GM20431 (cell line): ENCODE measurements at regions not wholly inside any gene's neighbourhood (a gene's known extent, or its start where the extent isn't known, plus 50 kb on each side); places are given as distances from the start of the nearest gene placed in this dataset.
"Not testable (repeated sequence)": the region's sequence is repeated elsewhere in the genome, so short reads cannot be mapped to it uniquely, and the experiment has no call there.

Source experiments
- in situ Hi-C: fragments of 300-500 bp; cut with MseI, MboI; formaldehyde crosslinking; loops from one replicate; pipeline ENCODE4 v1.15.0; 2020; ENCODE audit warnings: low sequenced_read_pairs; ENCODE audit not compliant: unreplicated experiment

DNA sequence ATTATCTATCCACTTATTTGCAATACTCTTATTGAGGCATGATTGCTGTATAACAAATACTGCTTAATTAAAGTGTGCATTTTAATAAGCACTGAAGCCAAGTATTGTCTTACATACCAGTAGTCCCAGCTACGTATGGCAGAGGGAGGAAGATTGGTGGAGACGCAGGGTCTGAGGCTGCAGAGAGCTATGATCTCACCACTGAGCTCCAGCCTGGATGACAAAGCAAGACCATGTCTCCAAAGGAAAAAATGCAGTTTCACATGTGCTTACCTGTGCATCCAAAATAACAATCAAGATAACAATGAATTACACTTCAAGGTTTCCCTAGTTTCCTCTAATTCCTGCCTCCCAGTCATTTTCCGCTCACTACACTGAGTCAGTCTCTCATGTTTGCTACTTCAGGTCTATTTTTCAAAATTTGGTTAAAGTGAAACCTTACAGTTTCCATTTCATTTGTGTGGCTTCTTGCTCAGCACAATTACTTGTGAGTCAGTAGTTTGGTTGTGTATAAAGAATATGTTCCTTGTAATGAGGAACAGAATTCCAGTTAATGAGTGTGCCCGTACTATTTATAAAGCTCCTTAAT is 1250.1 kb downstream of the TMEM121 start:
- in situ Hi-C loops: no loop called here

GRCh38 chr14:106778986-106779385 is 1252.6 kb downstream of the TMEM121 start:
- in situ Hi-C loops: no loop called here

- in situ Hi-C loops: no loop called here
Observed at GRCh38 chr14:106786697-106787096, 1260.3 kb downstream of the TMEM121 start.

GRCh38 chr14:106787626-106788025 is 1261.2 kb downstream of the TMEM121 start:
- in situ Hi-C loops: no loop called here

- in situ Hi-C loops: no loop called here
Observed at GRCh38 chr14:106788534-106788933, 1262.2 kb downstream of the TMEM121 start.

- in situ Hi-C loops: no loop called here
Observed at GRCh38 chr14:106789318-106789717, 1262.9 kb downstream of the TMEM121 start.

DNA sequence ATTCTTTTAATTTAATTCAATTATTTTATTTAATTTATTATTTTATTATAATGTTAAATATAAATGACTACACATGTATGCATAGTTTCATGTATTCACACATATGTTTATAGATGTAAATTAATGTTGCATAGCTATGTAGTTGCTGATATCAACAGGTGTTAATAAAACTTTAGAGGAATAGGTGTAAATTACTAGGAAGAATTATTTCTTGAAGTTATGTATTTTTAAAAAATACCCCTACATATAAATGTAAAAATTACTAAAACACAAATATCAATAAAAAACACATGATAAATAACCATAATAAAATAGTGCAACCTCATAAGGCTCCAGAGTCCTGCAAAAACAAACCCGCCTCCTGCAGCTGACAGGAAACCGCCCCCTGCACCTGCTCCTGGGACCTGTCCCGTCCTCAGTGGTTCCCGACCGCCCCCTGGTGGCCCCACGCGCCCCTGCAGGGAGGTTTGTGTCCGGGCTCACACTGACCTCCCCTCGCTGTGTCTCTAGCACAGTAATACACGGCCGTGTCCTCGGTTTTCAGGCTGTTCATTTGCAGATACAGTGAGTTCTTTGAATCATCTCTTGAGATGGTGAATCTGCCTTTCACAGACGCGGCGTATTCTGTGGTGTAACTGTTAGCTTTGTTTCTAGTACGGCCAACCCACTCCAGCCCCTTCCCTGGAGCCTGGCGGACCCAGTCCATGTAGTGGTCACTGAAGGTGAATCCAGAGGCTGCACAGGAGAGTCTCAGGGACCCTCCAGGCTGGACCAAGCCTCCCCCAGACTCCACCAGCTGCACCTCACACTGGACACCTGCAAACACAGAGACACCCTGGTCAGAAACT is 1264.0 kb downstream of the TMEM121 start:
- in situ Hi-C loops: no loop called here

DNA sequence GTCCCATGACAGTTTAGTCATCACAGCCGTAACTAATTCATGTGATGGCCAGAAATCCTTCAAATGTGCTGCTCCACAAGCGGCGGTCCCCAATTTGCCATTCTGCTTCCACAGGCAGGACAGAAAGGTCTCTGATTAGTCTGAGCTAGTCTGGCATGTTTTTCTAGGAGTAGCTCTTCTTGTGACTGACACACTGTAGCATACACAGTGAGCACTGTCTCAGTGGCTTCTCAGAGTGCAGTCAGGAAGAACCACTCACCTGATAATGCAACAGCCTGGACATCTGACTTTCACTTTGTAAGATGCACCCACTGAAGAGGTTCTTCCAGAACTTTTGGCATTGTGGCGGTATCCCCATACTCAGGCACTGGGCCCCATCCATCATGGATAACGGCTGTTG is 1266.2 kb downstream of the TMEM121 start:
- in situ Hi-C loops: no loop called here

GRCh38 chr14:106798166-106798565 is 1271.8 kb downstream of the TMEM121 start:
- in situ Hi-C loops: not testable (repeated sequence)

DNA sequence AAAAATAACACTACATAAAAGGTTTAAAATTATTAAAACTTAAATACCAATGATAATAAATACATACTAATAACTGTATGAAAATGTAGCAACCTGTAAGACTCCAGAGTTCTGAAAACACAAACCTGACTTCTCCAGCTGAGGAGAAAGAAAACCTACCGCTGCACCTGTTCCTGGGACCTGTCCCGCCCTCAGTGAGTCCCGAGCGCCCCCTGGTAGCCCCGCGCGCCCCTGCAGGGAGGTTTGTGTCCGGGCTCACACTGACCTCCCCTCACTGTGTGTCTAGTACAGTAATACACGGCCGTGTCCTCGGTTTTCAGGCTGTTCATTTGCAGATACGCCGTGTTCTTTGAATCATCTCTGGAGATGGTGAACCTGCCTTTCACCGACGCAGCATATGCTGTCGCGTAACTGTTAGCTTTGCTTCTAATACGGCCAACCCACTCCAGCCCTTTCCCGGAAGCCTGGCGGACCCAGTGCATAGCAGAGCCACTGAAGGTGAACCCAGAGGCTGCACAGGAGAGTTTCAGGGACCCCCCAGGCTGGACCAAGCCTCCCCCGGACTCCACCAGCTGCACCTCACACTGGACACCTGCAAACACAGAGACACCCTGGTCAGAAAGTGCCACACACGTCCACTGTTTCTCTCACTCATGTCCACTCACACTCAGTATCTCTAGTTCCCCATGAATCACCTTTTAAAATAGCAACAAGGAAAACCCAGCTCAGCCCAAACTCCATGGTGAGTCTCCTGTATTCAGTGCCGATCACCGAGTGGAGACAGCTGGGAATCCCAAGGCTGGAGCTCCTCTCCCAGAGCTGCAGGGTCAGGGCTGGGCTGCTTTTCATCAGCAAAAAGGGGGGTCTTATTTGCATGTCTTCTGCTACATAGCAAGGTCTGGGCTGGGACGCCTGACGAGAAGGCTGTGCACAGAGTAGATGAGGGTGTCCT is 1276.3 kb downstream of the TMEM121 start:
- in situ Hi-C loops: no loop called here

GRCh38 chr14:106803379-106803778 is 1277.0 kb downstream of the TMEM121 start:
- in situ Hi-C loops: no loop called here

DNA sequence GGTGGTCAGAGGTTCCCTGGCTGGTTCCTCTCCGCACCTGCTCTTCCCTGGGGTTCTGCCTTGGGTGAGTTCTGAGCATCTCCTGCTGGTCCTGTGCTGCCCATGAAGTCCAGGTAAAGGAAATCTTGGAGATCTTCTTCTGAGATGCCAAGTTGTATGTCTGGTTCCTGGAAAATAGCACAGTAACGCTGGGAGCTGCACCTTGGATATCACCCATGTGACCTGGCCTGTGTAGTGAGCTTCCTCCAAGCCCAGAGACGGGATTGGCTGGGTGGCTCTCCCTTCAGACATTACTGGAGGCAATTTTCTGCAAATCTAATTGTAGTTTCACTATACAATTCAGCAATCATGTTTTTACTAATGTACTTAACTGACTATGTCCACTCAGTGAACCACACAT is 1281.1 kb downstream of the TMEM121 start:
- in situ Hi-C loops: no loop called here

DNA sequence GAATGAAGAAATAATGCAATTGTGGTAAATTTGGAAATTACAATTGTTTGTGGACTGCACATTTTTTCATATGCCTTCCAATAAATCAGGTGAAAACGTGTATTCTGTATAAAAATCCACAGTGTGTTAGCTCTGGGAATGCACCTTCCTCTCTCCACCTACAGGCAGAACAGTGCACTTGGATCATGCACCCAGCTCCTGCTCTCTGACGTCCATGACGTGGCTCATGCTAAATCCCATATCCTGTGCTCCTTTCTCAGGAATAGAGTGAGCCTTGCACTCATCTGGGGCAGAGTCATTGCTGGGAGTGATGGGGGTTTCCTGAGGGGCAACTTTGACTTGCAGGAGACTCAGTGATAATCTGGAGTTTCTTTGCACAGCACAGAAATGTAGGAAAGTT is 1282.1 kb downstream of the TMEM121 start:
- in situ Hi-C loops: no loop called here

GRCh38 chr14:106808907-106809306 is 1282.5 kb downstream of the TMEM121 start:
- in situ Hi-C loops: no loop called here

DNA sequence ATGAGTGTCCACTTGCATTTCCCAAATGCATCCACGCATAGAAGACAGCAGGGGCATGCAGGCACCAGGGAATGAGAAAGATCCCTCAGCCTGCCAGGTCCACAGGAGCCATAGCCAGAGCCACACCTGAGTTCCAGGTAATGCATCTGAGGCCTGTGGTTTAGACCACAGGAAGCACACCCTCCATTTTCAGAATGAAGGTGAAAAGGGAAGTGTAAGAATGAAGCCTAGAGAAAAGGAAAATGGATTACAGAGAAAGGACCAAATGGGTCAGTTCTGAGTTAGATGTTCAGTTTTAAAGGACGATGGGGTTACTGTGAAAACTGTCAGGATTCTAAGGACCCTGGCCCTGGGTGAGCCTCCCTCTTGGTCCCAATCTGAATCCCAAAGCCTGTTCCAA is 1283.2 kb downstream of the TMEM121 start:
- in situ Hi-C loops: no loop called here

- in situ Hi-C loops: not testable (repeated sequence)
Observed at GRCh38 chr14:106810168-106810567, 1283.8 kb downstream of the TMEM121 start.

GRCh38 chr14:106811162-106811561 is 1284.8 kb downstream of the TMEM121 start:
- in situ Hi-C loops: no loop called here

DNA sequence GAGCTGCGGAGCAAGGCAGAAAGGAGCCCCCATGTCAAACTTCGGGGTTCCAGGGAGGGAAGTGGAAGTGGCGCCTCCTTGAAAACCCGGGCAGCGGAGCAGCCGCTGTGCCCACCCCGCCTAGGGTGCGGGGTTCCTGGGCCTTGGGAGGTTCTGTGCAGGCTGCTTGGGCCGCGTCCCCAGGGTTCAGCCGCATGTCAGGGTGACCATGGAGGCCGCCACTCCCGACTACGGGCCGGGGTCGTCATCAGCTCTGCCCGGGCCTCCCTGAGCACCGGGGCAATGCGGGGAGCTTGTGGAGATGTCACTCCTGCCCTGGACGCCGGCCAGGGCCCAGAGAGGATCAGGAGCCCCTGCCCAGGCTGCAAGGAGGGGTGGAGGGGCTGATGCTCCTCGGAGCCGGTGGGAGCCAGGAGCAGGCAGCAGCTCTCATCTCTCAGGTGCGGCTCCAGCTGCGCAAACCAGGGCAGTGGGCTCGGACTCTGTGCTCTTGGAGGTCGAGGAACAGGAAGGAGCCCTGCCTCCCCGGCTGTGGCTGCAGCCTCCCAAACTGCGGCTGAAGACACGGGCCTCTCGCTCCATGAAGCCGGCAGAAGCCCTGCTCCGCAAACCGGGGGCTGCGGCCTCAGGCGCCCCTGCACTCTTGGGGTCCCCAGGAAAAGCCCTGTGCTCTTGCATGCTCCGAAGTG is 1286.5 kb downstream of the TMEM121 start:
- in situ Hi-C loops: no loop called here

GRCh38 chr14:106813477-106813823 is 1287.1 kb downstream of the TMEM121 start:
- in situ Hi-C loops: no loop called here

- in situ Hi-C loops: no loop called here
Observed at GRCh38 chr14:106820119-106820518, 1293.7 kb downstream of the TMEM121 start.
